Neural cell (in vitro differentiated cells): ENCODE measurements at regions not wholly inside any gene's neighbourhood (a gene's known extent, or its start where the extent isn't known, plus 50 kb on each side); places are given as distances from the start of the nearest gene placed in this dataset.

Source experiments
- H2AFZ ChIP-seq: fragments of 200-600, 300-800 bp; sonication (generic), shearing (Covaris generic); 2 replicates; pipeline ENCODE4 v1.6.0; 2014; ENCODE audit warnings: low read depth, mild to moderate bottlenecking, antibody characterized with exemption, low read length, moderate library complexity
- H3F3A ChIP-seq: fragments of 200-600 bp; shearing (Covaris generic); 2 replicates; pipeline ENCODE4 v1.6.1; 2016; ENCODE audit warnings: mild to moderate bottlenecking, moderate library complexity, mixed read lengths, antibody characterized with exemption, low read length; ENCODE audit not compliant: insufficient read depth, poor library complexity, severe bottlenecking
- H3K27ac ChIP-seq: fragments of 200-600, 300-800 bp; sonication (generic), shearing (Covaris generic); 2 replicates; pipeline ENCODE4 v1.5.1; 2014; ENCODE audit warnings: mild to moderate bottlenecking, low read length, moderate library complexity
- H3K27me3 ChIP-seq: fragments of 300-800, 200-600 bp; sonication (generic), shearing (Covaris generic); 2 replicates; pipeline ENCODE4 v1.6.0; 2014; ENCODE audit warnings: mild to moderate bottlenecking, low read depth, low read length, moderate library complexity; ENCODE audit not compliant: insufficient read depth
- H3K36me3 ChIP-seq: fragments of 300-800, 200-600 bp; sonication (generic), shearing (Covaris generic); 2 replicates; pipeline ENCODE4 v1.5.1; 2014; ENCODE audit warnings: mild to moderate bottlenecking, antibody characterized with exemption, low read length, moderate library complexity; ENCODE audit not compliant: insufficient read depth
- H3K4me2 ChIP-seq: fragments of 300-800, 200-600 bp; sonication (generic), shearing (Covaris generic); 2 replicates; pipeline ENCODE4 v1.6.0; 2014; ENCODE audit warnings: mild to moderate bottlenecking, low read length
- H3K4me3 ChIP-seq: fragments of 300-800, 200-600 bp; sonication (generic), shearing (Covaris generic); 2 replicates; pipeline ENCODE4 v1.5.1; 2014; ENCODE audit warnings: mild to moderate bottlenecking, low read length, moderate library complexity
- H3K79me2 ChIP-seq: fragments of 200-600 bp; shearing (Covaris generic); replicated peaks from 2 replicates; pipeline ENCODE4 v1.6.0; 2014; ENCODE audit warnings: mild to moderate bottlenecking, low read length, moderate library complexity; ENCODE audit not compliant: insufficient read depth
- H3K9ac ChIP-seq: fragments of 300-800, 200-600 bp; sonication (generic), shearing (Covaris generic); 2 replicates; pipeline ENCODE4 v1.6.1; 2016; ENCODE audit warnings: mild to moderate bottlenecking, low read length, mixed read lengths
- H3K9me2 ChIP-seq: fragments of 200-600 bp; shearing (Covaris generic); 2 replicates; pipeline ENCODE4 v1.6.1; 2016; ENCODE audit warnings: mild to moderate bottlenecking, low read length, mixed read lengths; ENCODE audit not compliant: insufficient read depth
- H3K9me3 ChIP-seq: fragments of 200-600, 300-800 bp; sonication (generic), shearing (Covaris generic); 2 replicates; pipeline ENCODE4 v1.6.1; 2016; ENCODE audit warnings: mild to moderate bottlenecking, mixed run types, low read length, moderate library complexity, mixed read lengths
- H4K20me1 ChIP-seq: fragments of 200-600 bp; shearing (Covaris generic); 2 replicates; pipeline ENCODE4 v1.6.1; 2016; ENCODE audit warnings: mild to moderate bottlenecking, mixed run types; ENCODE audit not compliant: insufficient read depth
- EP300 ChIP-seq: fragments of 450-650 bp; conservative IDR thresholded peaks from 2 replicates; pipeline ENCODE4 v1.6.1; 2014; ENCODE audit warnings: antibody characterized with exemption, mild to moderate bottlenecking, moderate library complexity; ENCODE audit not compliant: poor library complexity, severe bottlenecking
- EZH2 ChIP-seq: fragments of 200-600, 300-800 bp; shearing (Covaris generic), sonication (generic); IDR thresholded peaks from 2 replicates; pipeline ENCODE4 v1.6.1; 2014; ENCODE audit warnings: antibody characterized with exemption, low read length, borderline replicate concordance, mild to moderate bottlenecking; ENCODE audit not compliant: insufficient read depth, poor library complexity, severe bottlenecking
- MXI1 ChIP-seq: fragments of 450-650 bp; conservative IDR thresholded peaks from 2 replicates; pipeline ENCODE4 v1.6.1; 2014; ENCODE audit warnings: antibody characterized with exemption, mild to moderate bottlenecking; ENCODE audit not compliant: poor library complexity, severe bottlenecking
- POLR2AphosphoS5 ChIP-seq: IDR thresholded peaks from 2 replicates; pipeline ENCODE4 v1.6.1; 2012
- RAD21 ChIP-seq: fragments of 450-650 bp; conservative IDR thresholded peaks from 2 replicates; pipeline ENCODE4 v1.6.1; 2014; ENCODE audit warnings: antibody characterized with exemption, mild to moderate bottlenecking, moderate library complexity
- SMC3 ChIP-seq: fragments of 450-650 bp; conservative IDR thresholded peaks from 2 replicates; pipeline ENCODE4 v1.6.1; 2014; ENCODE audit warnings: antibody characterized with exemption, mild to moderate bottlenecking, moderate library complexity; ENCODE audit not compliant: poor library complexity
- TAF1 ChIP-seq: IDR thresholded peaks from 2 replicates; pipeline ENCODE4 v1.6.1; 2012; ENCODE audit warnings: low read depth
- TF ChIP-seq, protein P1 (sequence below): fragments of 450-650 bp; IDR thresholded peaks from 2 replicates; pipeline ENCODE4 v1.5.1; 2014; ENCODE audit warnings: antibody characterized with exemption, mild to moderate bottlenecking, moderate library complexity; ENCODE audit not compliant: poor library complexity, severe bottlenecking
- TF ChIP-seq, protein P2 (sequence below): IDR thresholded peaks from 2 replicates; pipeline ENCODE4 v1.6.1; 2012; ENCODE audit warnings: borderline replicate concordance

DNA sequence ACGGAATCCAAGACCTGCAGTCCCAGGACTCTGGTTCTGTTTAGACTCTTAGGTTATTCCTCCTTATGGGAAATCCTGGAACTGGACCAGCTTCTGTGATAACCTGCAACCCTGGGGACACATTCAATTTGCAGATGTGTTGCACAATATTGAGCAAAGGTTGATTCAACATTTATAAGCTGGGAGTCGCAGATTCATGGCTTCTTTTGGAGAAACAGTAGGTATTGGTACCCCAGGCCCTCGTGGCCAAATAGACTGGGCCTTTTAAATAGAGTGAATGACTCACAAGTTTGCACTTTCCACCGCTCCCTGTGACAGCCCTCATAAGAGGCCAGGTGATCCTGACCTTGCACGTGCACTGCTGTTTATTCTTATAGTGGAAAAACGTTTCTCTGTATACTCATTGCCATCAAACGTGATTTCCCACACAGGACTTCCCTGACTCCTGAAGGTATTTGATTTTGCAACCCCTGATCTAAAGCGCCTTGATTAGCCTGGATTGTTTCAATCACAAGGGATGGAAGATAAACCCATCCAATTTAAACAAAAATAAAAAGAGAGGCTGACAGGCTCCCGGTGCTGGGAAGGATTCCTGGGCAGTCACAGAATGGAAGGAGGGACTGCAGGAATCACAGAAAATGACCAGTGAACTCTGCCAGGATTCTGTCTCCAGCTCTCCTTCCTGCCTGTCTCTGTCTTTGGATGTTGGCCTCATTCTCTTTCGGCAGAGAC lies 98.0 kb downstream of the VCPKMT start:
- Histone ChIP-seq H3K9ac (no peak overlapping the region), H3K9me2 (no peaks in the 10 kb centered on the region), H3K9me3 (peaks cover 3% of the 10 kb centered on the region), H3K4me2 (no peak overlapping the region), H3K27me3 (no peaks in the 10 kb centered on the region), H3K79me2 (no peaks in the 10 kb centered on the region), H3F3A (no peaks in the 10 kb centered on the region), H3K4me3 (no peak overlapping the region), H2AFZ (no peak overlapping the region), H3K36me3 (no peaks in the 10 kb centered on the region), H4K20me1 (no peaks in the 10 kb centered on the region), H3K27ac (no peak overlapping the region)
- no peak for TF ChIP-seq EP300
- TF ChIP-seq TAF1: no peak
- TF ChIP-seq MXI1: no peak
- TF ChIP-seq SMC3: no peak
- no peak for TF ChIP-seq POLR2AphosphoS5
- TF ChIP-seq EZH2: no peak
- TF ChIP-seq, protein P1, sequence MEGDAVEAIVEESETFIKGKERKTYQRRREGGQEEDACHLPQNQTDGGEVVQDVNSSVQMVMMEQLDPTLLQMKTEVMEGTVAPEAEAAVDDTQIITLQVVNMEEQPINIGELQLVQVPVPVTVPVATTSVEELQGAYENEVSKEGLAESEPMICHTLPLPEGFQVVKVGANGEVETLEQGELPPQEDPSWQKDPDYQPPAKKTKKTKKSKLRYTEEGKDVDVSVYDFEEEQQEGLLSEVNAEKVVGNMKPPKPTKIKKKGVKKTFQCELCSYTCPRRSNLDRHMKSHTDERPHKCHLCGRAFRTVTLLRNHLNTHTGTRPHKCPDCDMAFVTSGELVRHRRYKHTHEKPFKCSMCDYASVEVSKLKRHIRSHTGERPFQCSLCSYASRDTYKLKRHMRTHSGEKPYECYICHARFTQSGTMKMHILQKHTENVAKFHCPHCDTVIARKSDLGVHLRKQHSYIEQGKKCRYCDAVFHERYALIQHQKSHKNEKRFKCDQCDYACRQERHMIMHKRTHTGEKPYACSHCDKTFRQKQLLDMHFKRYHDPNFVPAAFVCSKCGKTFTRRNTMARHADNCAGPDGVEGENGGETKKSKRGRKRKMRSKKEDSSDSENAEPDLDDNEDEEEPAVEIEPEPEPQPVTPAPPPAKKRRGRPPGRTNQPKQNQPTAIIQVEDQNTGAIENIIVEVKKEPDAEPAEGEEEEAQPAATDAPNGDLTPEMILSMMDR: no peak
- TF ChIP-seq, protein P2, sequence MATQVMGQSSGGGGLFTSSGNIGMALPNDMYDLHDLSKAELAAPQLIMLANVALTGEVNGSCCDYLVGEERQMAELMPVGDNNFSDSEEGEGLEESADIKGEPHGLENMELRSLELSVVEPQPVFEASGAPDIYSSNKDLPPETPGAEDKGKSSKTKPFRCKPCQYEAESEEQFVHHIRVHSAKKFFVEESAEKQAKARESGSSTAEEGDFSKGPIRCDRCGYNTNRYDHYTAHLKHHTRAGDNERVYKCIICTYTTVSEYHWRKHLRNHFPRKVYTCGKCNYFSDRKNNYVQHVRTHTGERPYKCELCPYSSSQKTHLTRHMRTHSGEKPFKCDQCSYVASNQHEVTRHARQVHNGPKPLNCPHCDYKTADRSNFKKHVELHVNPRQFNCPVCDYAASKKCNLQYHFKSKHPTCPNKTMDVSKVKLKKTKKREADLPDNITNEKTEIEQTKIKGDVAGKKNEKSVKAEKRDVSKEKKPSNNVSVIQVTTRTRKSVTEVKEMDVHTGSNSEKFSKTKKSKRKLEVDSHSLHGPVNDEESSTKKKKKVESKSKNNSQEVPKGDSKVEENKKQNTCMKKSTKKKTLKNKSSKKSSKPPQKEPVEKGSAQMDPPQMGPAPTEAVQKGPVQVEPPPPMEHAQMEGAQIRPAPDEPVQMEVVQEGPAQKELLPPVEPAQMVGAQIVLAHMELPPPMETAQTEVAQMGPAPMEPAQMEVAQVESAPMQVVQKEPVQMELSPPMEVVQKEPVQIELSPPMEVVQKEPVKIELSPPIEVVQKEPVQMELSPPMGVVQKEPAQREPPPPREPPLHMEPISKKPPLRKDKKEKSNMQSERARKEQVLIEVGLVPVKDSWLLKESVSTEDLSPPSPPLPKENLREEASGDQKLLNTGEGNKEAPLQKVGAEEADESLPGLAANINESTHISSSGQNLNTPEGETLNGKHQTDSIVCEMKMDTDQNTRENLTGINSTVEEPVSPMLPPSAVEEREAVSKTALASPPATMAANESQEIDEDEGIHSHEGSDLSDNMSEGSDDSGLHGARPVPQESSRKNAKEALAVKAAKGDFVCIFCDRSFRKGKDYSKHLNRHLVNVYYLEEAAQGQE: no peak
- no peak for TF ChIP-seq RAD21

DNA sequence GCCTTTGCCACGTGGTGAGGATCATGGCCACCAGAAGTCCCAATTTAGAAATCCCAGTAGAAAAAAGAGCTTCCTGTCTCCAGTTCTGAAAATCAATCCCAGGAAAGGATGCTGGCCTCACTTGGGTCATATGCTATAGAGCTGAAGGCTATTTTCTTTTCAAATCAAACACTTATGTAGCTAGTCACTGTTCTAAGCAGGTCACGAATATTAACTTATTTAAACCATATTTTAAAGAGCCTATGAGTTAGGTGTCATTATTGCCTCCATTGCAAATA lies 97.5 kb downstream of the VCPKMT start:
- Histone ChIP-seq H3K79me2 (no peaks in the 10 kb centered on the region), H3K4me2 (no peak overlapping the region), H3K27me3 (no peaks in the 10 kb centered on the region), H3K9me2 (no peaks in the 10 kb centered on the region), H2AFZ (no peak overlapping the region), H3F3A (no peaks in the 10 kb centered on the region), H3K27ac (no peak overlapping the region), H3K4me3 (no peak overlapping the region), H3K9me3 (peaks cover 3% of the 10 kb centered on the region), H3K9ac (no peak overlapping the region), H4K20me1 (no peaks in the 10 kb centered on the region), H3K36me3 (no peaks in the 10 kb centered on the region)
- TF ChIP-seq, protein P2: no peak
- TF ChIP-seq EZH2 (no peak), MXI1 (no peak)
- TF ChIP-seq, protein P1: no peak
